T-helper 2 cell (primary cell): ENCODE measurements at regions not wholly inside any gene's neighbourhood (a gene's known extent, or its start where the extent isn't known, plus 50 kb on each side); places are given as distances from the start of the nearest gene placed in this dataset.
"Not testable (repeated sequence)": the region's sequence is repeated elsewhere in the genome, so short reads cannot be mapped to it uniquely, and the experiment has no call there.

ENCODE experiments used
- DNase-seq, 5 experiments: peaks; one replicate each; pipeline versions ENCODE4 v3.0.0 to v3.0.0-alpha.2; 2012 to 2022

DNA sequence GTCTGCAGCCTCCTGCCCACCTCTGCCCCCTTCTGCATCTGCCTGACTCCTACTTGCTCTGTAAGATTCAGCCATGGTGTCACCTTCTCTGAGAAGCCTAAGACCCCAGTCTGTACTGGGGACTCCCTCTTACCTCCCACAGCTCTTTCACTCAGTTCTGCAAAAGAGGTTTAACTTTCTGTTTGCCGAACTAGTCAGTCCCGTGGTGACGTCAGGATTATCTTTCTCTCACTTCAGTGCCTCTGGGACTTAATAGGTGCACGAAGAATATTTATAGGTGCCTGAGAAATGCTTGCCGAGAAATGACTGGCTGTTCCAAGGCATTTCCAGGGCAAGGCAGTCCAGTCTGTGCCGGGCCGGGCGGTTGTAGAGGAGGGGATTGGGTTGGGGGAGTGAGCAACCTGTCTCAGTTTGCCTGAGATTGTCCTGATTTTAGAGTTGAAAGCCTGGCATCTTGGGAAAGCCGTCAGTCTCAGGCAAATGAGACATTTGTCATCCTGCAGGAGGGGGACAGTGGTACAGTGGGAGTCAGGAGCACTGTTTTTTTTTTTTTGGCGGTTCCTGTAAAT lies 227.5 kb upstream of the NPVF start:
- no peak for DNase-seq

DNA sequence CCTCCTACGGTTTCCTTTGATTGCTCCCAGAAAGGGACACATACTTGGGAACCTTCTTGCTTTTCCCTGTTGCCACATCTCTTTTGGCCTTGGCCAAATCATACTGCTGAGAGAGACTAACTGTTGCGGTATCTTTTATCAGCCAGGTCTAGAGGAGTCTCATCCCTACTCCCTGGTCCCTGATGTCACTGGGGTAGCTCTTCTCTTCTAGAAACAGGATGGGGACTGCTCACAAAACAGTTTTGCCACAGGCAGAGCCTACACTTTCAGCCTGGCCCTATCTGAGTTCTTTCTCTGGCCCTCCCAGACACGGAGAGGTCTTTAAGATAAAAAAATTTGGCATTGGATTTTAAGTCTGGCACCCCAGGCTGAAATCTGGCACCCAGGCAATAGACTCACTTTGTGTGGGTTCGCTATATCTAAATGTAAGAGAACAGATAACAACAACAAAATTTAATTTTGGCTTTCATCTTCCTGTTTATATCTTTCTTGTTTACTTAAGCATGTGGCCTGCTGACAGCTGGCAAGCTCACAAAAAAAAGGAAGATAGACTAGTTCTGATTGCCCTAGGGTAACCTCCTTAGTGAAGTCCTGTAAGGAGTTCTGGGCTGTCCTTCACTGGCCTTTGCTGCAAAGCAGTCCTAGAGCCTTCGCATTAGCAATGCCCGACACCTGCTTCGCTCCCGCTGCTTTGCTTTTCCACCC lies 228.3 kb upstream of the NPVF start:
- no peak for DNase-seq

DNA sequence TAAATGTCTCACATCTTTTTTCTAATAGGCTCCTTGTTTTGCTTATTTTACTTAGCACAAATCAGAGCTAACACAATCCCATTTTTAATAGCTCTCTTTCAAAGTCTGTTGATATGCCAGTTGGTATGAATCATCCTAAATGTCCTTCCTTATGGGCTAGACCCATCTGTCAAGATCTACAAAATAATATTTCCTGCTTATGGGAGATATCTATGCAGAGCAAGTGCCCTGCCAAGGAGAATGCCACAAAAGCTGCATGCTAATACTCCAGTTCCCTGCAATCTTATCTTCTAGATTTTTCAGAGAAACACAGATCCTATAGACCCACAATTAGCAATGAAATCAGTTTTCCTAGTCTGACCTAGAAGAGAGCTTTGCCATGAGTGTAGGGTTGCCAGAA lies 230.8 kb upstream of the NPVF start:
- no peak for DNase-seq

DNA sequence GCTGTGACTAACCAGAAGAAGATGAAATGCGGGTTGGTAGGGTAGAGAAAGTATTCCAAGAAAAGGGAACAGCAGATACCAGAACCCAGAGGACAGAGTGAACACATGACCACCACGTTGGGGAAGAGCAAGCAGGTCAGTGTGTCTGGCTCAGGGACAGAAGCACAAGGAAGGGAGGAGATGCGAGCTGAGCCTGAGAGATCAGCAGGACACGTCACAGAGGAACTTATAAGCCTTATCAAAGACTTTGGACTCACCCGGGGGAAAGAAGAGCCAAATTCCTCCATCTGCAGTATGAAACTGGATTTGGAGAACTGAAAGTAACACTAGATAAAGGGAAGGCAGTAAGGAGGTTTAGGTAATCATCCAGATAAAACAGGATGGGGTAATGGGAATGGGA lies 232.1 kb upstream of the NPVF start:
- no peak for DNase-seq

GRCh38 chr7:25469669-25470068 lies 241.4 kb upstream of the NPVF start:
- DNase-seq: no peak

- no peak for DNase-seq
Measured at GRCh38 chr7:25476863-25477499, 248.7 kb upstream of the NPVF start.

GRCh38 chr7:25478221-25478620 lies 249.9 kb upstream of the NPVF start:
- DNase-seq: not testable (repeated sequence)

GRCh38 chr7:25478925-25479324 lies 250.6 kb upstream of the NPVF start:
- no peak for DNase-seq

GRCh38 chr7:25481891-25482290 lies 253.6 kb upstream of the NPVF start:
- no peak for DNase-seq

- no peak for DNase-seq
Measured at GRCh38 chr7:25482631-25483030, 254.3 kb upstream of the NPVF start.

GRCh38 chr7:25485026-25485425 lies 256.7 kb upstream of the NPVF start:
- no peak for DNase-seq

DNA sequence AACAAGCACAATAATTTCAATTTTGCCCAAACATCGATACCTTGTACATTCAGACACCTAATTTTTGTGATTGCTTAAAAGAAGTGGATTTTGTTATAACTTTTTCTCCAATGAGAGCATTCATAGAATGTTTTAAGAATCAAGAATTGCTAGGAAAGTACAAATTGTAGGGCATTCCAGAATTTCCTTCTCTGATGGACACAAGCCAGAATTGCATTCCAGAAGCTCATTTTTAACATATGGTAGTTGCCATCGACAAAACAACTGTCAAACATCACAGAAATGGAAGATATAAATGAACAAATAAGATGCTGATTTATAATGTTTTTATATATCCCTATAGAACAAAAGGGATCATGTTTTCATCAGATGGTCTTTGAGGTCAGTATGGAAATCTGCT lies 258.4 kb upstream of the NPVF start:
- DNase-seq: no peak

DNA sequence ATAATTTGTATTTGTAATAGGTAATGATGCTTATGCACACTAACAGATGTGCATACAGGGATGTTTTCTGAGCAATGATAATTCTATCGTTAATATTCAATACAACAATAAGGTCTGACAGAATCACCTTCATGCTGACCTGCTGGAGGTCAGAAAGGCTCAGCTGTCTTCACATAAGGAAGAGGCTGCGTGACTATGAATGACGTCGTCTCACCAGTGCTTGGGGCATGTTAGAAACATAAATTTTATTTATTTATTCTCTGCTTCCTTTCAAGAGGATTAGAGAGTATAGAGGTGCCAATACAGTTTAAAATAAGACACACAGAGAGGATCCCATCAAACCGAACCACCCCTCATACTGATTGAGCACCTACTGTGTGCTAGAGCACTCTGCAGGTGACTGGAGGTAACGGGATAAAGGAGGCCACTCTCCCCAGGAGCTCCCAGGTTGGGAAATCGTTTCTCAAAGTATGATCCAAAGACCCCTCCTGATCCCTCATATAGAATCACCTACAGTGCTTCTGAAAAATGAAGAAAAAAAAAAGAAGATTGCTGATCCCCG lies 265.6 kb upstream of the NPVF start:
- DNase-seq: no peak

DNA sequence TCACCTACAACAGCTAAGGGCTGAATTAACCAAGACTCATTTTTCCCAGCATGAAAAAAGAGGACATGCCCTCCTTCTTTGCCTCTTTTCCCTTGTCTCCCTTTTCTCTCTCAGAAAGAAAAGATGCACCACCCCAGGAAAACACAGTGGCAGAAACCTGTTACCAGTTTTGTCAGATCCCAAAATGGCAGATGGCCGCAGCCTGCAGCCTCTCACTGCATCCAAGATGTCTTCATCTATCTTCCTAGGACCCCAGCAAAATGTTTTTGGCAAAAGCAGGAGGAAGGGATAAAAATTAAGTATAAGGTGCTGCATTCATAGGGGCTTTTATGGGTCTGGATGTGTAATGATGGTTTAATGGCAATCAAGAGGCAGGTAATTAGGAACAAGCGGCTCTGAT lies 266.6 kb upstream of the NPVF start:
- no peak for DNase-seq

- DNase-seq: no peak
Measured at GRCh38 chr7:25495342-25496250, 267.3 kb upstream of the NPVF start.

- peak in 1 of 5 experiments; percentile 73 for DNase-seq
Measured at GRCh38 chr7:25496476-25497368, 268.4 kb upstream of the NPVF start.

DNA sequence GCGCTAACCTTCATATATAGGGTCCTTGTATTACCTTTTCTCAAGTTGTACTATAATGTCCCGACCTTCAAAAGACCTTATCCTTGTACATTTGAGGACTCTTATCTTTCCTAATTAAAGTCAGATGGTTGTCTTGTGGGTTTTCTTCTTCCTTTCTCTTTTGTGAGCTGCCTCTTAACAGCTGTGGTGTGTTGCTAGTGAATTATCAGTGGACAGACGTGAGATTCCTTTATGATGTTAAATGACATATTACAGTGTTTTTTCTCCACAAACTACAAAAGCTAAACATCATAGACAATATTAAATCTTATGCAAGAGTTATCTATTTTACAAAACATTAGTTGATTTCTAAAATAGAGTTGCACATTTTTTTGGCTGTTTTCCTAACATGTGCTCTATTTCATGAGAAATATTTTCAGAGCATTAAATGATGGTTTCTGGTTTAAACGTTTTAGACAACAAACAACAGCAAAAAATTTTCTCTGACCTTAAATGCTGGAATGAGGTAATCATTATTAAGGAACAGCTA lies 272.2 kb upstream of the NPVF start:
- DNase-seq: no peak

DNA sequence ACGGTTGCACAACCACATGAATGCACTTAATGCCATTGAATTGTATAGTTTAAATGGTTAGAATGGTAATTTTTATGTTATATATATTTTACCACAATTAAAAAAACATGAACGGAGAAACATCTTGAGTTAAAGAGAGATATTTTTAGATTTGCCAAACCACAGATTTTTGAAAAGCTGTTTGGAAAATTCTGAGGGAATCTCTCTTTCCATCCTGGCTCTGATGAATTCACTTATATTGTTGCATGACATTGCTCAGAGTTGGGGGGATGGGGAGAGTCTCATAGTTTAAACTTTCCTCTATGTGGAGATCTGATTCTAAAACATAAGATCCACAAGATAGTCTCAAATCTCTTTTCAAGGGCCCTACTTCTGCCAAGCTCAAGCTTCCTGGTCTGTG lies 275.0 kb upstream of the NPVF start:
- DNase-seq: no peak

DNA sequence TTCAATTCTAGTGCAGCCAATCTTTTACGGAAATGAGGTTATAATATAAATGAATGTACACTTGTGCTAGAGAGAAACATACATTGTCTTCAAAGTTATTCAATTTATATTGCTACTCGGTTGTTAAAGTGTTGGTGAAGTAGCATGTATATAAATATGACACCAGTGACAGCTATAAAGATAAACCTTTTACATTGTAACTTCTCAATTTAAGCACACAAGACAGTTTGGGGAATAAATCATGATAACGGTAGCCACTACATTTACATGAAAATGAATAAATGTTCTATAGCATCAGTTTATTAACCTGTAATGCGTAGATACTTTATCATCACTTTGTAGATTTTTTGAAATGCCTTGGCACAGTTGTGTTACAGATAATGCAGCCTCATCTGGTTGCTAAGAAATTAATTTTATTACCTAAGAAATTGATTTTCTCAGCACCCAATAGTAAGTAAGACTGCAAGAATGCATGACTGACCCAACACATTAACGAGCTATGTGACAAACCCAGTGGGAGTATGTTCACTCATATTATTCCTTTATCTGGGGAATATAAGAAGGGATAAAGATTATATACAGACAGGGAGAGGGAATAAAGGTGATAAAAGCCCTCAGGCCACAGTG lies 283.9 kb upstream of the NPVF start:
- DNase-seq: no peak

DNA sequence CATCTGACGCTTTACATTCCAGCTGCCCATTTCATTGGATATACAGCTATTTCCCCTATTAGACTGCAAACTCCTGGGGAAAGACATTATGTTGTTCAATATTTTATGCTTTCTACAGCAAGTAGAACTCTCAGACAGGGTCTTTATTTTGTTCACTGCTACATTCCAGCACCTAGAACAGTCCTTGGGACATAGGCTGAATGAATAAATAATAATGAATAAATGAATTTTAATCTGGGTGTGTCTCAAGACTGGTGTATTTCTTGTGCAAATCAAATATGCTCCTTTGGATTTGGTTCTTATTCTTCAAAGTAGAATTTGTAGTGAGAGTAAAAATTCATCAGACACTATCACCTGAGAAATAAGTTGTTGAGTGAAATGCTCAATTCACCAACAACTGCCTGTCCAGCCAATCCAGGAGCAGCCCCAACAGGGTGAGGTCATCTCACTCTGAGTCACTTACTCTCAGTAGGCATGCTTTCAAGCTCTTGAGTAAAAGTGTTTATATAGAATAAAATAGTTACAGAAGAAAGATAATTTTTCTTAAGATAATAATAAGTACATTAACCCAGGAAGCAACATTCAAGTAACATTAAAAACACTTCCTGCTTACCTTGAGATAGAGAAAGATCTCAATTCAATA lies 287.5 kb upstream of the NPVF start:
- no peak for DNase-seq

GRCh38 chr7:25517906-25518305 lies 289.6 kb upstream of the NPVF start:
- DNase-seq: no peak
